CD4-positive, alpha-beta T cell treated with Interferon gamma for 1 hour (primary cell): ENCODE measurements at regions not wholly inside any gene's neighbourhood (a gene's known extent, or its start where the extent isn't known, plus 50 kb on each side); places are given as distances from the start of the nearest gene placed in this dataset.

Source experiments
- DNase-seq: peaks from one replicate; pipeline ENCODE4 v3.0.0-alpha.2; 2020

DNA sequence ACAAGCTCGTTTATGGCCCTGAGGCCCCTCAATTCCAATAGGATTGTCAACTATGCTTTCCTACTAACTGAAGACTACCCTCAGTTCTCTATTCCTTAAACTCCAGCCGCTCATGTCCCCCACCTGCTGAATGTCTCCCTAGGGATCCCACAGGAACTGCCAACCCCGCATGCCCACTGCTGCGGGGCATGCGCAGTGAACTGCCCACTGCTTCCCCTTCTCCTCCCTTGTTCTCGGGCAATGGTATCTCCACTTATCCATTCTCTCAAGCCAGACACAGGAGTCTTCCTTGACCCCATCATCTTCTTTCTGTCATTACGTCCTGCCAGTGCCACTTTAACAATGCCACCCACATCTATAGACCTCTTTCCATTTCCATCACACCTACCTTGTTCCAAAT is 90.0 kb downstream of the FGF18 start:
- DNase-seq: no peak

DNA sequence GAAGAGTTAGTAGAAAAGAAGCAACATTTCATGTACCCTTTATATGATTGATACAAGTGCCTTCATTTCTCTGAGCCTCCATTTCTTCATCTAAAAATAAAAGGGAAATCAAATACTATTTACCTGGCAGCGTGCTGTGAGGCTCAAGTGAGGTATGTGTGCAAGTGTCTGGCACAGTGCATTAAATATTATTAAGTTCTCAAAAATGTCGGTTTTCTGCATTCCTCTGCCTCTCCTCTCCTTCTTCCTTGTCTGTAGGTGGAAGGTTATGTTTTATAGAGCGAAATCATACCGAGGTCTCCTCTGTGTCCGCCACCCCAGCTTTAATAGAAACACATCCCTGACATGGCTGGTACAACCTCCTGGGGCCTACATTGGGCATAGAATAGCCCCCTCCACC is 93.0 kb downstream of the FGF18 start:
- no peak for DNase-seq

DNA sequence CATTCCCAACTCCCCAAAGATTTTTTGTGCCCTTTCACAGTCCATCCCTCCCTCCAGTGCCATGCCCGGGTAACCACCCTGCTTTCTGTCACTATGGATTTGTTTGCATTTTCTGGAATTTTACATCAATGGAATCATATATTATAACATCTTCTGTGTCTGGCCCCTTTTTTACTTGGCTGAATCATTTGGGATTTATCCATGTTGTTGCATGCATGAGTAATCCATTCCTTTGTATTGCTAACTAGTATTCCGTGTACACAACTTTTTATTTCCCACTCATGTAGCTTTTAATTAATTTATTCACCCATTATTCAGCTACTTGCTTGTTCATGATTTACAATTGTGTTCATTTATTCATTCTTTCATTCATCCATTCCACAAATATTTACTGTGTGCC is 94.1 kb downstream of the FGF18 start:
- no peak for DNase-seq

DNA sequence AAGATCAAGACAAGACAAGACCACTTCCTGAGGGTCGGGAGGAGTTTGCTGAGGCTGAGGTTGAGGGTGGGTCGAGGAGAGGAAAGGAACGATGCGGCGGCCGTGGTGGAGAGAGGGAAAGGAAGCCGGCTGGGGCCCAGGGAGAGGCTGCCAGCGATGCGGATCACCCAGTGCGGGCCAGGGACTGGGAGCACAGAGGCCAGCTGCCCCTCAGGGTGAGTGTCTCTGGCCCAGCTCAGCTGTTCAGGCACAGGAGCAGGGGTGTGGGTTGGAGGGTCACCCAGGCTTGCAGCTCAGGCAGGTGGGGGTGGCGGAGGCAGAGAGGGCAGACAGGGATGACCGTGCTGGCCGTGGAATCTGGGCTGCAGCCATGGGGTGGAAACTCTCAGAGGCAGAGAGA is 99.5 kb downstream of the FGF18 start:
- DNase-seq: no peak

DNA sequence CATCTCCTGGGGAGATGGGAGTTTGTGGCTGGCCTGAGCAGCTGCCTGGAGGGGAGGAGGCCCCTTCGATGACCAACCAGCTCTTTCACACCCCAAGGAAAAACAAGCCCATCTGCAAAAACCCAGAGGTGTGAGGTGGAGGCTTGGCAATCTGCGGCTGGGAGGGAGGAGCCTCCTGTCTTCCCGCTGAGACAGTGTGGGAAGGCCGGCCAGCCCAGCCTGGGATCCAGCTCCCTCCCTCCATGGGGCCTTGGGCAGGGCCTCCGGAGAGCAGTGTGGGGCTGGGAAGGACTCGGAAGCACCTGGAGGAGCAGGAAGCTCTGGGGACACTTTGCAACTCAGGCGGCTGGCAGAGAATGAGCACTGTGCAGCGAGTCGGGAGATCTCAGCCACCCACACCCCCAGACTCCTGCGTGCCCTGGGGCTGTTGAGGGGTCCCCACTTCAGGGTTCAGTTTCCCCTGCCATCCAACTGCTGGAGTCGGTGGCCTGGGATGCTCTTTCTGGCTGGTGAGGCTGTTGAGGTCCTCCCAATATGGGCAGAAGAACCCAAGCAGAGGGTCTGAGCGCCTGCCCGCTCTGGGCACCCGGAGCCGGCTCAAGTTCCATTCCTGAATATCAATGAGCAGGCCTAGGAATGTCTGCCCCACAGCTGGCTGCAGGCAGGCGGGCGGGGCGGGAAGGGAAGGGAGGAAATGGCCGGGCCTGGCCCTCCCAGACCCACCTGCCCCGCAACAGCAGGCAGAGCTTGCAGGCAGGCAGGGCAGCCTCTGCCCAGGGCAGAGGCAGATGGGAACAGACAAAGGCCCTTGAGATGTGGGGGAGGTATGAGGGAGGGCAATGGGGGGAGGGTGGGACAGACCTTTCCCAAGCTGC is 101.1 kb downstream of the FGF18 start:
- DNase-seq: no peak

DNA sequence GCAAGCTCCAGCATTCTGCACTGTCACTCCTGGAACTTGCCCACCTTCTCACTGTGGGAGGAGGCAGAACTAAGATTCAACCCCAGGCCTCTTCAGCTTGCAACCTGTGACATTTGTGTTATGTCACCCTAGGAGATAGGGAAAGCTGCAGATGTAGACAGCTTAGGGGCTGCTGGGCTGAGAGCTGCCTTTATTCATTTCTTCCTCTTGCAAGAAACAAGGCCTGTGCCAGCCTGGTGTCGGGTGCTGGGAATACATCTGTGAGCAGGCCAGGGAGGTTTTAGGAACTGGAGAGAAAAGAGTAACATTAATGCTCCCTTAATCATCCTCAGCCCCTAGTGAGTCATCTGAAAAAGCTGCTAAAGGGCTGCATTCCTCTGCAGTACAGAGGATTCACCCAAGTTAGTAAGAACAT is 101.8 kb downstream of the FGF18 start:
- no peak for DNase-seq

DNA sequence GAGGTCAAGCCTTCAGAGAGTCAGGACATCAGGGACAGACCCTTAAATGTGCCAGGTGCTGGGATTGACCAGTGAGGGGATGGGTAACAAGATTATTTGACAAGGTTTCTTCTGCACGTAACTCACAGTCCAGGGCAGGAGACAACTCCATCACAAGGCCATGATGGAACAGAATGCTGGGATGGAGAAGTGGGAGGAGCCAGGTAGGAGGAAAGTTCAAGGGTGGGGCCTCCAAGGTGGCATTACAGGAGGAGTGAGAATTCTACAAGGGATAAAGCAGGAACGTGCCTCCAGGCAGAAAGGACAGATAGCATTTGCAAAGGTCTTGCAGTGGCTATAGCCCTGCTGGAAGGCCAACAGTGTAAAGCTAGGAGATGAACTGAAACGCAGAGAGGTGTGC is 102.2 kb downstream of the FGF18 start:
- DNase-seq: no peak

DNA sequence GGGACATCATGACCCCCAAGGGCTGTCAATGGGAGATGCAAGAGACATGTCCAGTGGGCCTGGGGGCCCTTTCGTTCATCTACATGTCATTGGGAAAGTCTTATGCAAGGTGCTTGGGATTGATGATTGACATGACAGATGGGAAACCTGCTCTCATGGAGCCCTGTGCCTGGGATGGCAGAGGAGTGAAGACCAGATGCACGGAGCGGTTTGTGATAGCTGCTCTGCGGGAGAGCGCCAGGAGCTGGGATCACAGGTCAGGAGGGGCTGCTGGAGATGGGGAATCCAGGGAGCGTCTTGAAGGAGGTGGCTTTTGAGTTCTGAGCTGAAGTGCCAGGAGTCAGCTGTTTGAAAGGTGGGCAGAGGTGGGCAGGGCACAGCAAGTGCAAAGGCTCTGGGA is 104.3 kb downstream of the FGF18 start:
- no peak for DNase-seq

DNA sequence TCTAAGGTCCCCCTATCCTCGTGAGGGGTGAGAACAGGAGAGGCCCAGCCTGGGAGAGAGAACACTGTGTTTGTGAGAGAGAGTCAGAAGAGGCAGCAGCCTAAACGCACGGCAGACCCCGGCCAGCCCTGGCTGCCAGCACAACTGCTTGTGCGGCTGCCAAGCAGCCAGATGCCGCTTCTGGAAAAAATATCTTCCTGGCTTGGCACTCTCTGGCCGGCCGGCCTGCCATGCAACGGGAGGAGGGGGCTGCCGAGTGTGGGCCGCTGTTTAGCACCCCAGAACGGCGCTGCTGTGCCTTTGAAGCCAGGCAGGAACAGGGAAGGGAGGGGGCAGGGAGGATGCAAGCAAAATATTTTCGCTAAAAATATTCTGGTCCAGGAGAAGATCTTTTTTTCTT is 105.0 kb downstream of the FGF18 start:
- DNase-seq: no peak

DNA sequence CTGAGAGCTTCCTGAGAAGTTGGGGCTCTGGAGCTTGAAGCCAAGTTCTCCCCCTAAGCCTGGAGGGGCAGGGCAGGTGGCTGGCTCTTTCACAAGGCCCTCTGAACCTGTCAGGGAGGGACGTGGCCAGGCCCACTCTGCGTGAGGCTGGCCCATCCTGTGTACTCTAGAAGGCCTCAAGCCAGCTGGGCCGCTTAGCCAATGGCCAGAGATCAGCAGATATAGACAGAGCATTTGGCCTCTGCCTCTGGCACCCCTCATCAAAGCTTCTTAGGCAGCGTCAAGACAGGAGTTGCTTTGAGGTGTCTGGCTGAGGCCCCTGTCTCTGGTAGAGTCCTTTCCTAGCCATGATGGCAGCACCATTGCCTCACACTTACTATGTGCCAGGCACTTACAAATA is 105.6 kb downstream of the FGF18 start:
- no peak for DNase-seq

DNA sequence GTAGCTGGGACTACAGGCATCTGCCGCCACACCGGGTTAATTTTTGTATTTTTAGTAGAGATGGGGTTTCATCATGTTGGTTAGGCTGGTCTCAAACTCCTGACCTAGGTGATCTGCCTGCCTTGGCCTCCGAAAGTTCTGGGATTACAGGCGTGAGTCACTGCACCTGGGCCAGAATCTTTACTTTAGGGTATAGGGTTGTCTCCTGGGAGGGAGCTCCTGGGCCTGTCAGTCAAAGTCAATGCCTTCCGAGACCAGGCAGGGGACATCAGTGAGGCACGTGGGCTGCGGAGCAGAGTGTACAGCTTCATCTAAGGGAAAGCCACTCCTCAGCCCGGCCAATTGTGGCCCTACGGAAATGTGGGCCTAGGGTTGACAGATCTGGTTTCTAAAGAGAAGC is 108.6 kb downstream of the FGF18 start:
- no peak for DNase-seq

DNA sequence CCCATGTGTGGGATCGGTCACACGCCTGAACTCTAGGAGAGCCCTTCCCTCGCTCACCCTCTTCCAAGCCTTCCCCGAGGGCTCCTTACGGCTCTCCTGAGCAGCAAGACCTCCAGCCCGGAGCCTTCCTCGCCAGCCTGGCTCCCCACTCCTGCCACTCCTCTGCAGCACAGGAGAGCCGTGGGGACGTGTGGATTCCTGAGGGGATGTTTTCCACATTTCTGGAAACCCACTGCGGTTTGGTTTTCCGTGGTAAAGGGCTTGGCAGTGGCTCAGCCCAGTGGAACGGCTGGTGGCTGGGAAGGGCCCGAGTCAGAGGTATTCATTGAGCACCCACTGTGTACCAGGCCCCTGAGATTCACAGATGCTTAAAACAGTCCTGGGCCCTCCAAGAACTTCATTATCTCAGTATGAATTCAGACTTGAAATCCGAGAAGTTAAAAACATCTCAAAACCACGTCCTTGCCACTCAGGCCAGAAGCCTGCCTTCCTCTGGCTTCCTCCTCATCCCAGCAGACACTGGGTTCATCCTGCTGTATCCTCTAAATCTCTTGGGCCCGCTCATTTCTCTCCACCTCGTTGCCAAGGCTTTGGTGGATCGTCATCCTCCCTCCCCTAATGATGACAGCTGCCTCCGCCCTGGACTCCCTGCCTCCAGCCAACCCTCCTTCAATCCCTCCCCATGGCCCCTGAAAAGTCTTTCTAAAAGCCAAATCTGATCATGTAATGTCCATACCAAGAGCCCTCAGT is 109.6 kb downstream of the FGF18 start:
- DNase-seq: no peak

DNA sequence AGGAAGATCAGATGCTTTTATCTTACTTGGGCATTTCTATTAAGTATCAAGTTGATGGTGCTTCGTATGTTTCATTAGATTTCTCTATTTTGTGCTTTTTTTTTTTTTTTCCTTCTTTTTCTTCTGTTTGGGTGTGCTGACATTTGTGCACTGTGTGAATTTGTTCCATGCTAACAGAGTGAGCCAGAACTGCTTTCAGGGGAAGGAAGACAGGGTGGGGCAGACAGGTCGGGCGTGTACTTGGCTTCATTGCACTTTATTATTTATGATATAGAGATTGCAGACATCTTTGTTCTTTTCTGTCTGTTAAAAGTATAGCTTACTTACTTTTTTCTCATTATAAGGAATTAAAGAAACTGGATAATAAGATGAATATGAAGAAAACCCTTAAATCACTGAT is 112.2 kb downstream of the FGF18 start:
- no peak for DNase-seq

DNA sequence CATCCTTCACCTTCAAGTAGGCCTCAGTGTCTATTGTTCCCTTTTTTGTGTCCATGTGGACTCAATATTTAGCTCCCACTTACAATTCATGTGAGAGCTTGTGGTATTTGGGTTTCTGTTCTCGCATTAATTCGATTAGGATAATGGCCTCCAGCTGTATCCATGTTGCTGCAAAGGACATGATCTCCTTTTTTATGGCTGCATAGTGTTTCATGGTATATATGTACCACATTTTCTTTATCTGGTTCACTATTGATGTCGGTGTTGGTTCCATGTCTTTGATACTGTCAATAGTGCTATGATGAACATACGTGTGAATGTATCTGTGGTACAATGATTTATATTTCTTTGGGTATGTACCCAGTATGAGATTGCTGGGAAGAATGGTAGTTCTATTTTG is 113.7 kb downstream of the FGF18 start:
- DNase-seq: no peak

DNA sequence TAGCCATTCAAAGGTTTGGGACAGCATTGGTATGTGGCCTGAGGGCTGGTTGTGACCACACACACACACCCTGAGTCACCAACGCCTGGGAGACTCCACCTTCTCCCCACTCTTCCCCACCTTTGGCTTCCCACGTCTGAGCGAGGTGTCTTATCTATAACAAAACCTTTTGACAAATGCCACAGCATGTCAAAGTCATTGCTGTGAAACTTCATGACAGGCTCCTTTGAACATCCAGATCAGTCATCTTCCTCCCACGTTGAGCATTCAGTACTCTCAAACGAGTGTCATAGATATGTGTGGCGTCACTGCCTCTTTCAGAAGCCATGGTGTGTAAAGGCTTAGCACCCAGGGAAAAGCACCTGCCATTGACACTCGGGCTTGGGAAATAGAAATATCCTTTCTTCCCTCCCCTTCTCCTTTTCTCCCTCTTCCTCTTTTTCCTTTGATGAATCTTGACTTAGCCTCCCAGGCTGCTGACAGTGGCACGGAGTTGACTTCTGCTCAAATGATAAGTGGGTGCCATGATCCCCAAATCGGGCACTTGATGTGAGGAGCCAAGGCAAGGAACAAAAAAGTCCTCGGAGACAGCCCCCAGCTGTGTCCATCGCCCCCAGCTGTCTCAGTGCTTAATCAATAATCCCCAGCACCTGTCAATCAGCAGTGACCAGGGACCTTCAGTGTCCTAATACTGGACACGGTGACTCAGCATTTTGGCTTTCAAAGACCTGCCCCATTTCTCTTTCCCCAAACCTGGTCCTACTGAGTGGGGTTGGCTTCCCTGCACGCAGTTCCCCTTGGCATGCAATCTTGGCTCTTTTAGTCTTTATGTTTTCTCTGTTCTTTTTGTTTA is 114.8 kb downstream of the FGF18 start:
- DNase-seq: no peak

DNA sequence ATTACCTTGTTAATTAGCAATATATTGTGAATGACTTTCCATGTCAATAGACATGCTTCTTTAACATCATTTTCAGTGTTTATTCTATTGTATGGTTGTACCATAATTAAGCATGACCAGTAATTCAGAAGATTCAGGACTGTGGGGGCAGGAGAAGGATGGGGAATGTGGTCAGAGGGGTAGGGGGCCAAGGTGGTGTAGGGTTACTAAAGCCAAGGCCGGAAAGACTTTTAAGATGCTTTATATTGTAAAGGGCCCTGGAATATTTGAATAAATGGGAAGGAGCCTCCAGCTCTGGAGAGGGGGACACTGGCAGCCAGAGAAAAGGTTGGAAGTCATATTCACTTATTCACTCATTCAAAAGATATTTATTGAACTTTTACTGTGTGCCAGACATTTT is 115.7 kb downstream of the FGF18 start:
- no peak for DNase-seq

DNA sequence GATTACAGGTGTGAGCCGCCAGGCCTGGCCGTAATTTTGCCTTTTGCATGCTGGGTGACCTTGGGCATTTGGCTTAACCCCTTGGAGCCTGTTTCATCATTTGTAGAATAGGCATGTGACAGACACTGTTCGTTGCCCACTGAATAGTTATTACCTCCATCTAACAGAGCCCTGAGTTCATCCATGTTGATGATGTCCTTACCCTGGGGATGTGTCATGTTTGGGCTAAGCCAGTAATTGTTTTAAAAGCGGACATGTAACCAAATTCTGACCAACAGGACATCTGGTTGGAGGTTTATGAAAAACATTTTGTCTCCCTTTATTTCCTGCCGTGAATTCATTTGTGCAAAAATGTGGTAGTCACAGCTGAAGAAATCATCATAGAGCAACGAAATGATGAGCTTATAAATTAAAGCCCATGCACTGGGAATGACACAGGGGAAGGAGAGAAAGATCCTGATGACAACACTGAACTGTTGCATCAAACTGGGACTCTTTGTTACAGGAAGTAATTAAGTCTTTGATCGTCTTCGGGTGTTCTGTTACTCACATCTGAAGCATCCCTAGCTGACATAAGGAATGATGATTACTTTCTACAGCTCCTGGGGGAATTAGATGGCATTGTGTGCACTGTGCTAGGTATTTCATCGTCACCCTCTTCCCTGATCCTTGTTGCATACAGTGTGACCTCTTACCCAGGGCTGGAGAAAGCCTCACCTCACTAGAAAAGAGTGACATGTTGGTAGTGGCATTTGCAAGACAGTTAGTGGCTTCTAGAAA is 117.8 kb downstream of the FGF18 start:
- DNase-seq: no peak

DNA sequence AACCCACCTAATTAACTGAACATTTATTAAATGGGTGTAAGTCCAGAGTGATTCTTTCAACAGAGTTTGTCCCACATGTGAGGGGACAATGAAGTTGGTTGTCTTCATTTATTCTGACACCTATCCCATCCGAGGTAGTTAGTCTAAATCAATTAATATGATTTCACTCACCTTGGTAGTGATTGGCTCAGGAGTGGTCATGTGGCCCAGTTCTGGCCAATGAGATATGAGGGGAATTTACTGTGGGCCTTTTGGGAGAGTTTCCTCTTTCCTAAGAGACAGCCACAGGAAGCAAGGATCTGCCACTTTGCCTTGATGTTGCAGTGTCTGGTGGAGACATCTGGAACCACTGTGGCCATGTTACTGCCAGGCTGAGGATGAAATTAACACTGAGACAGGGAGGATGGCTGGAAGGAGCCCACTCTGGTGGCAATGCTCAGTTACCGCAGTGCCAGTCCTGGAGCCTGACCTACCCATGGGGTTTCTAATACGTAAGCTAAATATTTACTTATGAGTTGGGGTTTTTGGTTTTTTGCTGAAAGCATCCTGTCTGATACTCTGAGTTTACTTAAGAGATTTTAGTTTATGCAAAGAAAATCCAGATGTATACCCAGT is 118.6 kb downstream of the FGF18 start:
- no peak for DNase-seq

DNA sequence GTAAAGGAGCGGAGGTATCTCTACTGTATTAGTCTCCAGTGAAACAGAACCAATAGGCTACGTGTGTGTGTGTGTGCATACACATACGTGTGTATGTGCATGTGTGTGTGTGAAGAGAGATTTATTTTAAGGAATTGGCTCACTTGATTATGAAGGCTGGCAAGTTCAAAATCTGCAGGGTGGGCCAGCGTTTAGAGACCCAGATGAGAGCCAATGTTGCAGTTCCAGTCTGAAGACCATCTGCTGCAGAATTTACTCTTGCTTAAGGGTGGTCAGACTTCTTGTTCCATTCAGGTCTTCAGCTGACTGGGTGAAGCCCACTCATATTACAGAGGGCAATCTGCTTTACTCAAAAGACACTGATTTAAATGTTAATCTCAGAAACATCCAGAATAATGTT is 119.2 kb downstream of the FGF18 start:
- no peak for DNase-seq

DNA sequence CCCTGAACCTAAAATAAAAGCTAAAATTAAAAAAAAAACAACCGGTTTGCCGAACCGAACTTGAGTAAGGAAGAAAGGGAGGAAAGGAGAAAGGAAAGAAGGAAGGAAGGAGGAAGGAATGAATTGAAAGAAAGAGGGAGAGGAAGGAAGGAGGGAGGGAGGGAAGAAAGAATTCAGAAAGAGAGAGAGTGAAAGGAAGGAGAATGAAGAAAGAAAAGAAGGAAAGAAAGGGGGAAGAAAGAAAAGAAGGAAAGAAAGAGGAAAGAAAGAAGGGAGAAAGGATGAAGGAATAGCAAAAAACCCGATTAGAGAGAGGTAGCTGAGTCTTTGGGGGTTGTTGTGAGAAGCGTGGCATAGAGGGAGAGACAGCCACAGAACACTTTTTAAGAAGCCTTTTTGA is 121.4 kb downstream of the FGF18 start:
- no peak for DNase-seq

DNA sequence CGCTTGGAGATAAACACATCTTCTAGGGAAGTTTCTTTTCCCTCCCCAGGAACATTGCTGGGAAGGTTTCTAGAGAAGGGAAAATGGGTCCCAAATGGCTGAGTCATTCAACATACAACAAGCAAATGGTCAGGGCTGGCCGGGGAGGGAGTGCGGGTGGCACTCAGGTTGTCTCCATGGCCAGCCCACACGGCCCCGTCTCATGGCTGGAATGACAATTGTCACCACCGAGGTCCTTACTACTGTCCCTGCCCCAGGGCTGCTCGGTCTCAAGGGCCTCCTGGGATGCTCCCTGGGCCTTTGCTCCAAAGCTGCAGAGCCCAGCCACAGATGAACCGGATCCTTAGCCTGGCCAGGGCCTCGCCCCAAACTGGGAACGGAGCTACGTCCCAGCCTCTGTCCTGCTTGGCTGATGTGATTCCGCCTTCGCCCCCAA is 121.9 kb downstream of the FGF18 start:
- no peak for DNase-seq

DNA sequence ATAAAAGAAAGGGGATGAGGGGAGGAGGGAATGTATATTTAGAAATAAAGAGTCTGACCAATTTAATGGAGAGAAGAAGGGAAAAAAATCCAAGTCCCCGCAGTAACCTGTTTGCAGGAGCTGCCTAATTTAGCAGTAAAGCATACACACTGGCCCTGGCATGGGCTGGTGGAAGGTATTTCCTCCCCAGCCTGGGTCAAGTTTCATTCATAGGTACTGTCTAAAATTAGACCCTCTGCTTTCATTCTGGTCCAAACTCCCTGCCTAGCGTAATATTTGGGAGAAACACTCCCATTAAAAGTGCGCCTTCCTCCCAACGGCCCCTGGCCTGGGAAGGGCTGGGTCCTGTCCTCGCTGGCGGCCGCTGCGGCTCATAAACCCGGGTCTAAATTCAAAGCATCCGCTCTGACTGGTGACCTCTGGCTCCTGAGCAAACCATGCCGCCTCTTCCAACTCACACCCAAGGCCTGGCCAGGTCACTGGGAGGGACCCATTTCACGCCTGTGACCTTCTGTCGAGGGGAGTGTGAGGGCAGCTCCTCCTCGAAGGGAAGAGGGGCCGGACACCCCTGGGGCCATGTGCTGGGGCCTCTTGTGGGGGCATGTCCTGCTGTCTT is 123.2 kb downstream of the FGF18 start:
- no peak for DNase-seq
